ENCODE measurements at regions not wholly inside any gene's neighbourhood (a gene's known extent, or its start where the extent isn't known, plus 50 kb on each side); places are given as distances from the start of the nearest gene placed in this dataset.
"Not testable (repeated sequence)": the region's sequence is repeated elsewhere in the genome, so short reads cannot be mapped to it uniquely, and the experiment has no call there.

- DNase-seq: no peak
Observed at GRCh38 chr7:113207441-113207840, 89.1 kb upstream of the SMIM30 start.

- DNase-seq: no peak
Observed at GRCh38 chr7:113204415-113204814, 86.1 kb upstream of the SMIM30 start.

- DNase-seq: no peak
Observed at GRCh38 chr7:113202284-113202683, 83.9 kb upstream of the SMIM30 start.

- no peak for DNase-seq
Observed at GRCh38 chr7:113200281-113200680, 81.9 kb upstream of the SMIM30 start.

- no peak for DNase-seq
Observed at GRCh38 chr7:113199841-113200240, 81.5 kb upstream of the SMIM30 start.

GRCh38 chr7:113199136-113199535 lies 80.8 kb upstream of the SMIM30 start:
- DNase-seq: no peak

- no peak for DNase-seq
Observed at GRCh38 chr7:113198226-113198625, 79.9 kb upstream of the SMIM30 start.

- no peak for DNase-seq
Observed at GRCh38 chr7:113197274-113197673, 78.9 kb upstream of the SMIM30 start.

GRCh38 chr7:113188396-113188795 lies 70.0 kb upstream of the SMIM30 start:
- no peak for DNase-seq

- DNase-seq: no peak
Observed at GRCh38 chr7:113179313-113179712, 61.0 kb upstream of the SMIM30 start.

GRCh38 chr7:113176836-113177235 lies 58.5 kb upstream of the SMIM30 start:
- DNase-seq: no peak

- not testable (repeated sequence) for DNase-seq
Observed at GRCh38 chr7:113176180-113176579, 57.8 kb upstream of the SMIM30 start.

- DNase-seq: no peak
Observed at GRCh38 chr7:113175525-113176104, 57.3 kb upstream of the SMIM30 start.

- no peak for DNase-seq
Observed at GRCh38 chr7:113172726-113173125, 54.4 kb upstream of the SMIM30 start.

GRCh38 chr7:113170591-113170990 lies 52.2 kb upstream of the SMIM30 start:
- no peak for DNase-seq
